SK-N-SH treated with all-trans-retinoic acid at 6 μM for 48 hours (cell line): ENCODE measurements at regions not wholly inside any gene's neighbourhood (a gene's known extent, or its start where the extent isn't known, plus 50 kb on each side); places are given as distances from the start of the nearest gene placed in this dataset.

Source experiments
- ATAC-seq: fragments of 200-7000 bp; cut with Tn5 transposase; 3 replicates; pipeline ENCODE4 v1.9.1; 2020; ENCODE audit warnings: mild to moderate bottlenecking, moderate library complexity
- ARNTL ChIP-seq: fragments of 450-650 bp; formaldehyde crosslinking; IDR thresholded peaks from 2 replicates; pipeline ENCODE4 v1.5.0; 2020; ENCODE audit warnings: low read depth, mild to moderate bottlenecking, moderate library complexity, borderline replicate concordance
- BACH2 ChIP-seq: fragments of 250-450 bp; sonication (Bioruptor Pico); IDR thresholded peaks from 2 replicates; pipeline ENCODE4 v1.9.0; 2021; ENCODE audit warnings: mild to moderate bottlenecking, borderline replicate concordance
- CREB5 ChIP-seq: fragments of 250-450 bp; sonication (Bioruptor Pico); IDR thresholded peaks from 2 replicates; pipeline ENCODE4 v1.5.1; 2020; ENCODE audit warnings: low read depth, mild to moderate bottlenecking, moderate library complexity
- CSDC2 ChIP-seq: fragments of 250-450 bp; sonication (Bioruptor Pico); IDR thresholded peaks from 2 replicates; pipeline ENCODE4 v1.5.0; 2020; ENCODE audit warnings: mild to moderate bottlenecking, moderate library complexity
- CSRNP3 ChIP-seq: fragments of 250-450 bp; sonication (Bioruptor Pico); IDR thresholded peaks from 2 replicates; pipeline ENCODE4 v1.5.1; 2021; ENCODE audit warnings: mild to moderate bottlenecking, moderate library complexity
- ESRRG ChIP-seq: fragments of 250-450 bp; sonication (Bioruptor Pico); IDR thresholded peaks from 2 replicates; pipeline ENCODE4 v1.6.1; 2021; ENCODE audit warnings: mild to moderate bottlenecking
- GLIS3 ChIP-seq: fragments of 250-450 bp; sonication (Bioruptor Pico); IDR thresholded peaks from 2 replicates; pipeline ENCODE4 v1.5.0; 2020; ENCODE audit warnings: mild to moderate bottlenecking, moderate library complexity
- ISL1 ChIP-seq: fragments of 250-450 bp; sonication (Bioruptor Pico); IDR thresholded peaks from 2 replicates; pipeline ENCODE4 v2.1.2; 2022; ENCODE audit warnings: mild to moderate bottlenecking, moderate library complexity
- OSR1 ChIP-seq: fragments of 250-450 bp; sonication (Bioruptor Pico); IDR thresholded peaks from 2 replicates; pipeline ENCODE4 v1.8.0; 2022; ENCODE audit warnings: moderate library complexity, mild to moderate bottlenecking, inconsistent platforms
- PATZ1 ChIP-seq: fragments of 250-450 bp; sonication (Bioruptor Pico); IDR thresholded peaks from 2 replicates; pipeline ENCODE4 v1.8.0; 2020; ENCODE audit warnings: mild to moderate bottlenecking, moderate library complexity, borderline replicate concordance
- POU6F1 ChIP-seq: fragments of 250-450 bp; sonication (Bioruptor Pico); IDR thresholded peaks from 2 replicates; pipeline ENCODE4 v1.8.0; 2021; ENCODE audit warnings: low read depth, mild to moderate bottlenecking, moderate library complexity, borderline replicate concordance
- PPARA ChIP-seq: fragments of 250-450 bp; sonication (Bioruptor Pico); IDR thresholded peaks from 2 replicates; pipeline ENCODE4 v1.5.0; 2020; ENCODE audit warnings: mild to moderate bottlenecking, borderline replicate concordance
- RARB ChIP-seq: fragments of 250-450 bp; sonication (Bioruptor Pico); IDR thresholded peaks from 2 replicates; pipeline ENCODE4 v1.8.0; 2021; ENCODE audit warnings: mild to moderate bottlenecking, moderate library complexity
- TCF4 ChIP-seq: fragments of 250-450 bp; sonication (Bioruptor Pico); IDR thresholded peaks from 2 replicates; pipeline ENCODE4 v1.8.0; 2021; ENCODE audit warnings: mild to moderate bottlenecking, moderate library complexity, borderline replicate concordance
- TOX ChIP-seq: fragments of 250-450 bp; sonication (Bioruptor Pico); IDR thresholded peaks from 2 replicates; pipeline ENCODE4 v1.8.0; 2021; ENCODE audit warnings: mild to moderate bottlenecking, moderate library complexity, borderline replicate concordance
- TSHZ2 ChIP-seq: fragments of 250-450 bp; sonication (Bioruptor Pico); IDR thresholded peaks from 2 replicates; pipeline ENCODE4 v1.5.0; 2020; ENCODE audit warnings: mild to moderate bottlenecking, moderate library complexity
- ZC3H10 ChIP-seq: fragments of 250-450 bp; sonication (Bioruptor Pico); IDR thresholded peaks from 2 replicates; pipeline ENCODE4 v1.5.1; 2021; ENCODE audit warnings: mild to moderate bottlenecking, moderate library complexity
- ZFP3 ChIP-seq: fragments of 250-450 bp; sonication (Bioruptor Pico); IDR thresholded peaks from 2 replicates; pipeline ENCODE4 v1.5.0; 2020; ENCODE audit warnings: mild to moderate bottlenecking, moderate library complexity
- ZFP30 ChIP-seq: fragments of 450-650 bp; formaldehyde crosslinking; IDR thresholded peaks from 2 replicates; pipeline ENCODE4 v1.5.0; 2022; ENCODE audit warnings: mild to moderate bottlenecking, moderate library complexity
- ZNF565 ChIP-seq: fragments of 450-650 bp; formaldehyde crosslinking; conservative IDR thresholded peaks from 2 replicates; pipeline ENCODE4 v1.5.0; 2020; ENCODE audit warnings: low read depth, mild to moderate bottlenecking, moderate library complexity
- ZNF70 ChIP-seq: fragments of 450-650 bp; formaldehyde crosslinking; IDR thresholded peaks from 2 replicates; pipeline ENCODE4 v1.5.0; 2020; ENCODE audit warnings: mild to moderate bottlenecking, moderate library complexity
- ZNF8 ChIP-seq: fragments of 450-650 bp; formaldehyde crosslinking; IDR thresholded peaks from 2 replicates; pipeline ENCODE4 v1.5.0; 2020; ENCODE audit warnings: mild to moderate bottlenecking, moderate library complexity

GRCh38 chr21:43269440-43269839 is 100.6 kb downstream of the CRYAA start:
- TF ChIP-seq CSDC2 = no peak
- TF ChIP-seq ARNTL (CRISPR knock-in tag) = no peak
- no peak for TF ChIP-seq OSR1 (CRISPR knock-in tag)
- TF ChIP-seq GLIS3 (CRISPR knock-in tag) = no peak
- no peak for TF ChIP-seq BACH2 (CRISPR knock-in tag)
- no peak for TF ChIP-seq ZFP30
- TF ChIP-seq RARB (CRISPR knock-in tag) = no peak
- no peak for TF ChIP-seq ISL1 (CRISPR knock-in tag)
- no peak for TF ChIP-seq ZNF565
- no peak for TF ChIP-seq ZNF8 (CRISPR knock-in tag)
- no peak for TF ChIP-seq ESRRG
- TF ChIP-seq TOX (CRISPR knock-in tag) = no peak
- TF ChIP-seq ZNF70 (CRISPR knock-in tag) = no peak
- ATAC-seq = no peak

- ATAC-seq = no peak
Observed at GRCh38 chr21:43268804-43269186, 100.0 kb downstream of the CRYAA start.

More at GRCh38 chr21:43268804-43269186, 100.0 kb downstream of the CRYAA start:
- no peak for TF ChIP-seq ZFP3 (CRISPR knock-in tag)
- no peak for TF ChIP-seq PPARA (CRISPR knock-in tag)
- no peak for TF ChIP-seq ZNF565
- no peak for TF ChIP-seq PATZ1 (CRISPR knock-in tag)
- no peak for TF ChIP-seq ZNF70 (CRISPR knock-in tag)
- no peak for TF ChIP-seq ARNTL (CRISPR knock-in tag)
- TF ChIP-seq OSR1 (CRISPR knock-in tag) = no peak
- no peak for TF ChIP-seq TCF4
- no peak for TF ChIP-seq TSHZ2 (CRISPR knock-in tag)
- TF ChIP-seq ZC3H10 (CRISPR knock-in tag) = no peak
- TF ChIP-seq ZFP30 = no peak
- no peak for TF ChIP-seq ESRRG
- no peak for TF ChIP-seq CSDC2
- TF ChIP-seq CSRNP3 (CRISPR knock-in tag) = no peak
- no peak for TF ChIP-seq ZNF8 (CRISPR knock-in tag)
- TF ChIP-seq CREB5 (CRISPR knock-in tag) = no peak
- no peak for TF ChIP-seq GLIS3 (CRISPR knock-in tag)
- no peak for TF ChIP-seq POU6F1
- TF ChIP-seq RARB (CRISPR knock-in tag) = no peak
